Astrocyte (in vitro differentiated cells and primary cell): ENCODE measurements at regions not wholly inside any gene's neighbourhood (a gene's known extent, or its start where the extent isn't known, plus 50 kb on each side); places are given as distances from the start of the nearest gene placed in this dataset.

Source experiments
- DNase-seq: peaks from one replicate; pipeline ENCODE4 v3.0.0-alpha.2; 2010; ENCODE audit warnings: low read depth
- FAIRE-seq: peaks from 2 replicates; lab custom pipeline; 2011; peaks lifted over from hg19 to GRCh38; lab: Jason Lieb, UNC
- H2AFZ ChIP-seq: 2 replicates; pipeline ENCODE4 v1.6.0; 2012; ENCODE audit warnings: low read depth, low read length, inconsistent platforms
- H3K27ac ChIP-seq: 2 replicates; pipeline ENCODE4 v1.5.1; 2011; ENCODE audit warnings: low read depth, low read length, inconsistent platforms
- H3K27me3 ChIP-seq: 2 replicates; pipeline ENCODE4 v1.6.0; 2011; ENCODE audit warnings: low read length, inconsistent platforms; ENCODE audit not compliant: insufficient read depth
- H3K36me3 ChIP-seq: 2 replicates; pipeline ENCODE4 v1.5.1; 2011; ENCODE audit warnings: low read length, inconsistent platforms; ENCODE audit not compliant: insufficient read depth
- H3K4me1 ChIP-seq: 2 replicates; pipeline ENCODE4 v1.5.1; 2011; ENCODE audit warnings: low read length, inconsistent platforms; ENCODE audit not compliant: insufficient read depth
- H3K4me2 ChIP-seq: 2 replicates; pipeline ENCODE4 v1.6.0; 2012; ENCODE audit warnings: low read length, inconsistent platforms
- H3K4me3 ChIP-seq: 2 replicates; pipeline ENCODE4 v1.5.1; 2011; ENCODE audit warnings: low read depth, mild to moderate bottlenecking, low read length, inconsistent platforms; ENCODE audit not compliant: insufficient read depth
- H3K79me2 ChIP-seq: 2 replicates; pipeline ENCODE4 v1.6.0; 2012; ENCODE audit warnings: mild to moderate bottlenecking, low read length, inconsistent platforms; ENCODE audit not compliant: insufficient read depth
- H3K9ac ChIP-seq: 2 replicates; pipeline ENCODE4 v1.6.0; 2012; ENCODE audit warnings: mild to moderate bottlenecking, low read length, inconsistent platforms
- H3K9me3 ChIP-seq: 2 replicates; pipeline ENCODE4 v1.5.1; 2012; ENCODE audit warnings: low read depth, mild to moderate bottlenecking, low read length, inconsistent platforms; ENCODE audit not compliant: insufficient read depth
- H4K20me1 ChIP-seq: 2 replicates; pipeline ENCODE4 v1.6.0; 2012; ENCODE audit warnings: low read length, inconsistent platforms; ENCODE audit not compliant: insufficient read depth
- H3K27ac Mint-ChIP-seq: one replicate; pipeline ENCODE4 v1.8.0; 2021; ENCODE audit warnings: mild to moderate bottlenecking, mixed read lengths; ENCODE audit not compliant: unreplicated experiment
- H3K27me3 Mint-ChIP-seq: one replicate; pipeline ENCODE4 v1.8.0; 2021; ENCODE audit warnings: low read depth, mixed read lengths; ENCODE audit not compliant: unreplicated experiment
- H3K36me3 Mint-ChIP-seq: one replicate; pipeline ENCODE4 v1.8.0; 2021; ENCODE audit warnings: low read depth, mixed read lengths; ENCODE audit not compliant: unreplicated experiment
- H3K4me1 Mint-ChIP-seq: one replicate; pipeline ENCODE4 v1.8.0; 2021; ENCODE audit warnings: low read depth, mixed read lengths; ENCODE audit not compliant: unreplicated experiment
- H3K4me3 Mint-ChIP-seq: one replicate; pipeline ENCODE4 v1.8.0; 2021; ENCODE audit warnings: mild to moderate bottlenecking, moderate library complexity, mixed read lengths; ENCODE audit not compliant: unreplicated experiment
- H3K9me3 Mint-ChIP-seq: one replicate; pipeline ENCODE4 v1.8.0; 2021; ENCODE audit warnings: mild to moderate bottlenecking, mixed read lengths; ENCODE audit not compliant: unreplicated experiment
- EZH2 ChIP-seq: IDR thresholded peaks from 2 replicates; pipeline ENCODE4 v1.6.1; 2012; ENCODE audit warnings: mild to moderate bottlenecking, low read length, inconsistent platforms; ENCODE audit not compliant: insufficient read depth
- TF ChIP-seq, protein P1 (sequence below): IDR thresholded peaks from 2 replicates; pipeline ENCODE4 v1.5.1; 2011; ENCODE audit warnings: low read depth, mild to moderate bottlenecking, inconsistent platforms, low read length, moderate library complexity; ENCODE audit not compliant: insufficient read depth

DNA sequence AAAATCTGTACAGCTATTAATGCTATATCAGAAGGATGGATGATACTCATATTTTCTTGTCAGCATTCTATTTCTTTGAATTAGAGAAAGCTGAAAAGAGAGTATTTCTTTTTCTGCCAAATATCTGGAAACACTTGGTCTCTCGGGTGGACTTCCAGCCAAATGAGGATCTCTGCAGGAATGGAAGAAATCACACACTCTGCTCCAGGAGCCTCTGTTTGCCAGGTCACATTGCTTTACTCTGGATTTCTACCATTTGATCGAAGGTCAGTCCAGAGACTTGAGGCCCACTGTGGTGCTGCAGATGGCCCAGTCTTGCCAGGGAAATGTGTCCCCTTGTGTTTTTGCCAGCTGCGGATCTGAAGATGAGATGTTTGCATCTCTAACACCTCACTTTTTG, 154.1 kb downstream of the PCSK1 start:
- TF ChIP-seq EZH2, result no peak
- TF ChIP-seq, protein P1, sequence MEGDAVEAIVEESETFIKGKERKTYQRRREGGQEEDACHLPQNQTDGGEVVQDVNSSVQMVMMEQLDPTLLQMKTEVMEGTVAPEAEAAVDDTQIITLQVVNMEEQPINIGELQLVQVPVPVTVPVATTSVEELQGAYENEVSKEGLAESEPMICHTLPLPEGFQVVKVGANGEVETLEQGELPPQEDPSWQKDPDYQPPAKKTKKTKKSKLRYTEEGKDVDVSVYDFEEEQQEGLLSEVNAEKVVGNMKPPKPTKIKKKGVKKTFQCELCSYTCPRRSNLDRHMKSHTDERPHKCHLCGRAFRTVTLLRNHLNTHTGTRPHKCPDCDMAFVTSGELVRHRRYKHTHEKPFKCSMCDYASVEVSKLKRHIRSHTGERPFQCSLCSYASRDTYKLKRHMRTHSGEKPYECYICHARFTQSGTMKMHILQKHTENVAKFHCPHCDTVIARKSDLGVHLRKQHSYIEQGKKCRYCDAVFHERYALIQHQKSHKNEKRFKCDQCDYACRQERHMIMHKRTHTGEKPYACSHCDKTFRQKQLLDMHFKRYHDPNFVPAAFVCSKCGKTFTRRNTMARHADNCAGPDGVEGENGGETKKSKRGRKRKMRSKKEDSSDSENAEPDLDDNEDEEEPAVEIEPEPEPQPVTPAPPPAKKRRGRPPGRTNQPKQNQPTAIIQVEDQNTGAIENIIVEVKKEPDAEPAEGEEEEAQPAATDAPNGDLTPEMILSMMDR, result no peak
- Histone ChIP-seq H2AFZ (no peak overlapping the region), H3K4me1 (peaks cover 12% of the 10 kb centered on the region), H3K27ac (no peak overlapping the region), H3K4me3 (no peak overlapping the region), H3K27me3 (no peaks in the 10 kb centered on the region), H3K79me2 (no peaks in the 10 kb centered on the region), H3K9ac (no peak overlapping the region), H3K4me2 (no peak overlapping the region), H3K9me3 (no peaks in the 10 kb centered on the region), H3K36me3 (no peaks in the 10 kb centered on the region), H4K20me1 (no peaks in the 10 kb centered on the region)
- no peak overlapping the region for H3K4me3 Mint-ChIP-seq
- no peaks in the 10 kb centered on the region for H3K27me3 Mint-ChIP-seq
- FAIRE-seq (no peak), DNase-seq (no peak)
- H3K27ac Mint-ChIP-seq, result no peak overlapping the region
- H3K4me1 Mint-ChIP-seq, result peaks cover 8% of the 10 kb centered on the region
- H3K36me3 Mint-ChIP-seq, result no peaks in the 10 kb centered on the region
- no peaks in the 10 kb centered on the region for H3K9me3 Mint-ChIP-seq

DNA sequence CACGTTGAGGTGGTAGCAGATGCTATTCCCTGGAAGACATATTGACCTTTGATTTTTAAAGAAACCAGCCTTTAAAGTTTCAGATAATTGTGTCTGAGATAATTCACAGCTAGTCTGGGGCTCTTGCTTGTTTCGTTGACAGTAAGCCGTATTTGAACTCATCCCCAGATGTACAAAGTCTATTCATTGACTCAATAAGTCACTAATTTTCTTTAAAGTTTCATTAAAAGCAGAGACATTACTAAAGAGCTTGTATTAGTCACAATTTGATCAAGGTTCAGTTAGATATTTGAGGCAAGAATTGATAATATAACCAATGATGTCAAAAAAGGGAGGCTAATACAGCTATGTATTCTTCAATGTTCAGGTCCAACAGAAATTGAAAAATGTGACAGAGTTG, 158.0 kb downstream of the PCSK1 start:
- H3K27me3 Mint-ChIP-seq, result no peaks in the 10 kb centered on the region

DNA sequence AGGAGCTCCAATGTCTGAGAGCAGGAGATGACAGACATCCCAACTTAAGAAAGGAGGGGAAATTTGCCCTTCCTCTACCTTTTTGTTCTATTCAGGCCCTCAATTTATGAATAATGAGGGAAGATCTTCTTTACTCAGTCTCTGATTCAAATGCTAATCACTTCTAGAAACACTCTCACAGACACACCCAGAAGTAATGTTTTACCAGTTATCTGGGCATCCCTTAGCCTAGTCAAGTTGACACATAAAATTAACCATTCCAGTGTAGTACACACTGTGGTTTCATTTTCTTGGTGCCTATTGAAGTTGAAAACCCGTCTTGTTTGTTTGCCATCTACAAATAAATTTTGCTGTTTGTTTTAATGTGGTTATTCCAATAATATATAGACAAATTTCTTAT, 167.6 kb downstream of the PCSK1 start:
- no peak overlapping the region for H3K27ac ChIP-seq
- Mint-ChIP-seq H3K27me3 (no peaks in the 10 kb centered on the region), H3K4me1 (no peaks in the 10 kb centered on the region), H3K36me3 (peaks cover 2% of the 10 kb centered on the region), H3K27ac (no peak overlapping the region), H3K9me3 (peaks cover 14% of the 10 kb centered on the region), H3K4me3 (no peak overlapping the region)
- H3K4me3 ChIP-seq, result no peak overlapping the region
- no peak overlapping the region for H3K9ac ChIP-seq
- FAIRE-seq, result no peak
- H3K4me1 ChIP-seq, result no peaks in the 10 kb centered on the region
- TF ChIP-seq EZH2, result no peak
- TF ChIP-seq, protein P1, result no peak
- no peak overlapping the region for H3K4me2 ChIP-seq
- no peak overlapping the region for H2AFZ ChIP-seq
- H3K9me3 ChIP-seq, result no peaks in the 10 kb centered on the region
- no peaks in the 10 kb centered on the region for H3K36me3 ChIP-seq
- no peaks in the 10 kb centered on the region for H4K20me1 ChIP-seq
- no peaks in the 10 kb centered on the region for H3K79me2 ChIP-seq
- H3K27me3 ChIP-seq, result no peaks in the 10 kb centered on the region
- no peak for DNase-seq

More for the DNA sequence above, 158.0 kb downstream of the PCSK1 start:
- Histone ChIP-seq H3K9ac (no peak overlapping the region), H3K4me2 (no peak overlapping the region), H3K79me2 (no peaks in the 10 kb centered on the region), H3K4me3 (no peak overlapping the region), H3K27me3 (no peaks in the 10 kb centered on the region), H2AFZ (no peak overlapping the region), H3K36me3 (no peaks in the 10 kb centered on the region), H3K4me1 (peaks cover 5% of the 10 kb centered on the region), H4K20me1 (no peaks in the 10 kb centered on the region), H3K27ac (no peak overlapping the region), H3K9me3 (no peaks in the 10 kb centered on the region)
- FAIRE-seq (no peak), DNase-seq (no peak)
- Mint-ChIP-seq H3K4me1 (peaks cover 1% of the 10 kb centered on the region), H3K4me3 (no peak overlapping the region), H3K9me3 (peaks cover 6% of the 10 kb centered on the region), H3K36me3 (no peaks in the 10 kb centered on the region), H3K27ac (no peak overlapping the region)
- TF ChIP-seq, protein P1, result no peak
- no peak for TF ChIP-seq EZH2
